ENCODE measurements at regions not wholly inside any gene's neighbourhood (a gene's known extent, or its start where the extent isn't known, plus 50 kb on each side); places are given as distances from the start of the nearest gene placed in this dataset.
"Not testable (repeated sequence)": the region's sequence is repeated elsewhere in the genome, so short reads cannot be mapped to it uniquely, and the experiment has no call there.

GRCh38 chr1:184184614-184185013 is 133.1 kb downstream of the TSEN15 start:
- DNase-seq, result not testable (repeated sequence)

DNA sequence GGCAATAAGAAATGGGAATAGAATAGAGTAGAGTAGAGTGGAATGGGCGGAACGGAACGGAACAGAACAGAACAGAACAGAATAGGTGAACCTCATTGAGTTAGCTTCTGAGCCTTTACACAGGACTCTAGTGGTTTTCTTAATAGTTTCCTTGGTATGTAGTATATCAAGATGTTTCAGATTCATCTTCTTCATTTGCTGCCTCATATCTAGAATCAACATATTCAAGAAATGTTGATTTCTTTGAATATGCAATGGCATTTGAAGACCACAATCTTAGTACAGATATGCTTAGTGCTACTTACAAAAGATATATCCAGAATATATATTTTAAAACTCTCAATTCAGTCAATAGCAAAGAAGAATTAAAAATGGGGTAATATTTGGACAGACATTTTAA is 133.8 kb downstream of the TSEN15 start:
- DNase-seq, result no peak

- no peak for DNase-seq
Measured at GRCh38 chr1:184186167-184186566, 134.6 kb downstream of the TSEN15 start.

DNA sequence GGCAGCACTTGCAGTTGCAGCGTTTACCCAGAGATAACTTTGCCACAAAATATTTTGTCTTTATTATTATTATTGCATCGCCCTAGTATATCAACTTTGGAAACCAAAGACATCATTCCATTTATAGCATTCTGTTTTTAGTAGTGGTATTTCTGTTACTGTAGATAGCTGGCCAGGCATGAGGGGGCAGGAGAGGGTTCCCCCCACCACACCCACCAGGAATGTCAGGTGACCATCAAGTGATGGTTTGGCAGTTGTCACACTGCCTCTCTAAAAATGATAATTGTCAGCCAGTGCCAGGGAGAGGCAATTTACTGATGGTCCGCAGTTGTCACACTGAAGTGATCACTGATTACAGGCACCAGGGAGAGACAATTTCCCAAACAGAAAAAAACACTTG is 135.6 kb downstream of the TSEN15 start:
- no peak for DNase-seq

DNA sequence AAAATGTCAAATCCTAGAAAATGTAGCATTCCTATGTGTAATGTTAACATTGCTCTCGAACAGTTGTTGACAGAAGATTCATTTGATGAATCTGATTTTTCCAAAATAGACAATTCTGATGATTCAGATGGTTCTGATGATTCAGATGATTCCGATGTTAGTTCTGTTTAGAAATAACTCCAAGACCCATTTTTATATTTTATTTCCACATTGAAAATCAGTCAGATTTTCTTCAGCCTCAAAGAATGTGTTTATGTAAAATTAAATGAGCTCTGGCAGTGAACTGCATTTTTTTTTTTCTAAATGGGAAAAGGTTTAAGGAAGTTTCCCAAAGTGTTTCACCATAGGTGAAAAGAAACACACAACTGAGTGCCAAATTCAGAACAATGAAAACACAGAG is 136.5 kb downstream of the TSEN15 start:
- no peak for DNase-seq

DNA sequence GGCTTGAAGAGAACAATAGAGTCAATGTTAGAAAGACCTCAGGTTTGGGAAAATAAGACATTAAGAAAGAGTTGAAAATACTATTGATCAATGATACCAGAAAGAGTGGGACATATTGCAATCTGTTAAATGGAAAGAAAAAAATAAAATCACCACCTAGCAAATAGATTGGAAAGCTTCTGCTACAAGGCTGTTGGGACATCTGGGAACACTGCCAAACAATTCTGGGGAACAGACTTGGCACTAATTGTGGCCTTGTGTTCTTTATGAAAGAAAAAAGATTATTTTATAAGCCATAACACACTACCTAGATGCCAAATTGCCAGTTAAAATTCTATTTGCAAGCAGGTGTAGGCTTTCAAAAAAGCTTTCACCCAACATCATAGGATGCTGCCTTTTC is 137.8 kb downstream of the TSEN15 start:
- peak; percentile 97 for DNase-seq

- DNase-seq, result no peak
Measured at GRCh38 chr1:184190616-184191015, 139.1 kb downstream of the TSEN15 start.

GRCh38 chr1:184191181-184191621 is 139.7 kb downstream of the TSEN15 start:
- no peak for DNase-seq

GRCh38 chr1:184192796-184193195 is 141.3 kb downstream of the TSEN15 start:
- no peak for DNase-seq

- DNase-seq, result no peak
Measured at GRCh38 chr1:184193451-184193850, 141.9 kb downstream of the TSEN15 start.

DNA sequence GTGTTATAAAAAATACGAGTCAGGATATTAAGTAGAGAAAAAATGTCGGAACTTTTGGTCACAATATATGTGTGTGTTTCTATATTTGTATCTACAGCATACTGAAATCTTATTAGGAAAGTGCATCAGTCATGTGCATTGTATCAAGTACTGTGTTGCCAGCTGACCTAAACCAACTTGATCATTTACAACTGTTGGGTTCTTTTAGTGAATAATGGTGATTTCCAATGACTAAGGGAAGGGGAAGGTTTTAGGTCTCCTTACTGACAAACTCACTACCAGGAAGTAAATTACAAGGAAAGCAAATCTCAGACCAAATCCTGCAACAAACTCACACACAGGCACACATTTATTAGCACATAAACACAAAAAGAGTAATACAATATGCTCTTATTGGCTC is 142.7 kb downstream of the TSEN15 start:
- no peak for DNase-seq

- DNase-seq, result not testable (repeated sequence)
Measured at GRCh38 chr1:184195722-184196121, 144.2 kb downstream of the TSEN15 start.

- no peak for DNase-seq
Measured at GRCh38 chr1:184197831-184198230, 146.3 kb downstream of the TSEN15 start.

GRCh38 chr1:184199036-184199435 is 147.5 kb downstream of the TSEN15 start:
- DNase-seq, result no peak

- no peak for DNase-seq
Measured at GRCh38 chr1:184199438-184200085, 148.0 kb downstream of the TSEN15 start.

DNA sequence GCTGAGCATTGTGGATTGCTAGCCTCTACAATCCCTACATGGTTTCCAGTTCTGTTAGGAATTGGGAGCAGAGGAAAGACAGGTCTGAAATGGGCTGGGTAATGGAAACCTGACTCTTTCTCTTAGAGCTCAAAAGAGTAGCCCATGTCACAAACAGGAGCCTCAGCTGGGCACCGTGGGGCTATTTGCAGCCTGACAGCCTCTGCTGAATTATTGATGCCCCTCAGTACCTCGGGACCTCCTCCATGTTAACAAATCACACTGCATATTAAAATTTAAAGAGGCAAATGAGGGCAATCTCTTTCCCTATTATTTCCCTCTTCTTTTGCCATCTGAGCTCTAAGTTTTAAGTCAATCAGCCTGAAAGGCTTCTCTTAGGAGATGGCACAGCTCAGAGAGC is 157.1 kb downstream of the TSEN15 start:
- no peak for DNase-seq

GRCh38 chr1:184210031-184210430 is 158.5 kb downstream of the TSEN15 start:
- DNase-seq, result no peak

DNA sequence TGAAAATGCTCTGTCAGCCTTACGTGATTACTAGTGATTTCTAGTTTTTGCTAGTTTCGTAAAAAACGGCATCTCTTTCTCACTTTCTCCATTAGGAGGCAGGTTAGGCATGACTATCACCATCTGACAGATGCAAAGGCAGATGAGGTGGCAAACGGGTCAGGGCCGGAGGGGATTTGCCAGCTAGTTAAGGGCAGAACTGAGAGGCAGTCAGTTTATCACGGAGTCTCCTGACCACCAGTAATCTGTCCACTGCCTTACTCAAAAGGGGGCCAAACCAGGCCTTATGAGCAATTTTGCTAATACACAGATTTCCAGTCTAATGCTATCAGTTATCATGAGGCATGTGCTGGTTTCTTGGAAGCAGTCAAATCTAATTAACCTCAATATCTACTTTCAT is 159.3 kb downstream of the TSEN15 start:
- no peak for DNase-seq

GRCh38 chr1:184212649-184213314 is 161.3 kb downstream of the TSEN15 start:
- DNase-seq, result no peak

- no peak for DNase-seq
Measured at GRCh38 chr1:184214128-184214527, 162.6 kb downstream of the TSEN15 start.

GRCh38 chr1:184215274-184215925 is 163.9 kb downstream of the TSEN15 start:
- DNase-seq, result no peak

GRCh38 chr1:184218458-184219075 is 167.0 kb downstream of the TSEN15 start:
- no peak for DNase-seq

GRCh38 chr1:184219414-184219813 is 167.4 kb upstream of the C1orf21 start:
- no peak for DNase-seq

GRCh38 chr1:184219883-184220282 is 166.9 kb upstream of the C1orf21 start:
- DNase-seq, result no peak
